ENCODE measurements at regions not wholly inside any gene's neighbourhood (a gene's known extent, or its start where the extent isn't known, plus 50 kb on each side); places are given as distances from the start of the nearest gene placed in this dataset.

- Histone ChIP-seq H3K27ac (no peak overlapping the region), H3K4me1 (no peaks in the 10 kb centered on the region), H3K9me3 (no peaks in the 10 kb centered on the region), H3K27me3 (peaks cover 0 to 82% (median 62%) of the 10 kb centered on the region in 7 donors), H3K36me3 (no peaks in the 10 kb centered on the region), H3K4me3 (no peak overlapping the region)
- WGBS, 2 donors = 46 to 52% methylated on average over 18 of the region's 18 CpGs
- ATAC-seq = no peak
- intact Hi-C loops (cut with DNase I) = no loop called here
- TF ChIP-seq CTCF (IDR thresholded peaks at IDR 0.05) = no peak
- DNase-seq = no peak
These were observed 116.8 kb upstream of the WNT4 start for GRCh38 chr1:22259551-22260282.

GRCh38 chr1:22260860-22261432 lies 118.0 kb upstream of the WNT4 start:
- no peak overlapping the region for H3K4me3 ChIP-seq
- TF ChIP-seq CTCF (IDR thresholded peaks at IDR 0.05) = no peak
- intact Hi-C loops (cut with DNase I) = no loop called here
- no peak for DNase-seq
- no peaks in the 10 kb centered on the region for H3K4me1 ChIP-seq
- ATAC-seq = no peak
- H3K27me3 ChIP-seq = peaks cover 0 to 78% (median 60%) of the 10 kb centered on the region in 7 donors
- 89 to 90% methylated on average over 21 of the region's 21 CpGs for WGBS, 2 donors
- no peaks in the 10 kb centered on the region for H3K9me3 ChIP-seq
- no peak overlapping the region for H3K27ac ChIP-seq
- H3K36me3 ChIP-seq = no peaks in the 10 kb centered on the region

- Histone ChIP-seq H3K27me3 (peaks cover 0 to 80% (median 66%) of the 10 kb centered on the region in 7 donors), H3K4me3 (no peak overlapping the region), H3K36me3 (no peaks in the 10 kb centered on the region), H3K9me3 (no peaks in the 10 kb centered on the region), H3K27ac (no peak overlapping the region), H3K4me1 (no peaks in the 10 kb centered on the region)
- ATAC-seq (no peak), DNase-seq (no peak)
- TF ChIP-seq CTCF (IDR thresholded peaks at IDR 0.05) = no peak
- intact Hi-C loops (cut with DNase I) = no loop called here
- 61 to 72% methylated on average over 6 to 7 of the region's 7 CpGs for WGBS, 2 donors
These were observed 118.7 kb upstream of the WNT4 start for GRCh38 chr1:22261580-22261979.

GRCh38 chr1:22262583-22262982 lies 119.7 kb upstream of the WNT4 start:
- DNase-seq = no peak
- H3K4me3 ChIP-seq = no peak overlapping the region
- H3K36me3 ChIP-seq = no peaks in the 10 kb centered on the region
- no peak overlapping the region for H3K27ac ChIP-seq
- H3K9me3 ChIP-seq = no peaks in the 10 kb centered on the region
- no peaks in the 10 kb centered on the region for H3K4me1 ChIP-seq
- no peak for TF ChIP-seq CTCF (IDR thresholded peaks at IDR 0.05)
- WGBS, 2 donors = 40 to 43% methylated on average over 8 of the region's 8 CpGs
- peaks cover 0 to 81% (median 67%) of the 10 kb centered on the region in 7 donors for H3K27me3 ChIP-seq
- ATAC-seq = no peak
- intact Hi-C loops (cut with DNase I) = no loop called here
